ENCODE measurements at regions not wholly inside any gene's neighbourhood (a gene's known extent, or its start where the extent isn't known, plus 50 kb on each side); places are given as distances from the start of the nearest gene placed in this dataset.

DNA sequence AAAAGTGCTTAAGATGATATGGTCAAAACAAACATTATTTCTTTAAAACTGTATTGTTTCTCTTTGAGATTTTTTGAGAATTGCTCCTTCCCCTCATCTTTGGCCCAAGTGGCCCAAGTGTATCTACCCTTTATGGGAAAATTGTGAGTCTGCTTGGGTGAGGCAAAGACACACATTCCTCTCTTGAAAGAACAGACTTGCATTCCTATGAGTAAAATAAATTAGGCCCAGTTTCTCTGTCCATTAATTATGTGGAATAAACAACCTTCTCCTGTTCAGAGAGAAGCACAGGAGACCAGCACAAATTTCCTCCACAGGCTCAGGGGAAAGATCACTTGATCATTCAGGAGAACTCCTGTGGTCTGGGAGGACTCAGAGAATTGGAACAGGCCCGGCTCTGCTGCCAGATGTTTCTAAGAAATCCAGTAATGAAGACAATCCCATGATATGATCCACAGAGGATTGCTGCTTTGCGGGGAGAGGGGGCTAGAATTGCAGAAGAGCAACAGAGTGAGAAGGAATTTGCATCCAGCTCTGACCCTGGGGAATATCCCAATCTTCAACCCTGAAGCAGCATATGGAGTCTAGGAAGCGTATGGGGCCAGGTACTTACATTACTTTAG lies 53.8 kb upstream of the BOC start:
- no peak for DNase-seq (ENCODE audit: low read depth)
- in situ Hi-C loops (cut with HindIII; ENCODE audit: low pct_unique_long_range_greater_than_20kb, low sequenced_read_pairs) = no loop called here

DNA sequence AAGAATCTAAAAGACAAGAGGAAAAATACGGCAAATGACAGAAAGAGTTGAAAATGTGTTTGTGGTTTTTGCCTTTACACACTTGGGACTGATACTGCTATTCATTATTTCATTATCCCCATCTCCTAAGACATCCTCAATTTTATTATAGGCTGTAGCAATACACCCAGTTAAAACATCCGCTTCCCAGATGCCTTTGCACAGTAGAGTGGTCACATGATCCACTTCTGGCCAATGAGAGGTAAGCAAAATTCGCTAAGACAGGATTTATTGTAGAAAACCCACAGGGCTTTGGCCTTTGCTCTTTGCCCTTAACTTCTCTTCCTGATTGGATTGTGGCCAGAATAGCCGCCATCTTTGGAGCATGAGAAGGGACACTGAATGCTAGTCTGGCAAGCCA lies 53.2 kb upstream of the BOC start:
- DNase-seq (ENCODE audit: low read depth) = no peak
- in situ Hi-C loops (cut with HindIII; ENCODE audit: low pct_unique_long_range_greater_than_20kb, low sequenced_read_pairs) = no loop called here
